ENCODE measurements at regions not wholly inside any gene's neighbourhood (a gene's known extent, or its start where the extent isn't known, plus 50 kb on each side); places are given as distances from the start of the nearest gene placed in this dataset.

GRCh38 chr12:58615047-58615446, 305.3 kb downstream of the LRIG3 start:
- H3K9me3 ChIP-seq (ENCODE audit: control insufficient read depth in 1 of 2, insufficient read depth in 1 of 2, low read length in 2 of 2): peaks cover 0 to 5% of the 10 kb centered on the region in 2 experiments
- no peak for DNase-seq
- no peak overlapping the region for H3K4me3 Mint-ChIP-seq
- H3K9me3 Mint-ChIP-seq: no peaks in the 10 kb centered on the region
- ATAC-seq (ENCODE audit: poor library complexity): no peak
- intact Hi-C loops (cut with DNase I, micrococcal nuclease): no loop called here
- H3K4me3 ChIP-seq (ENCODE audit: low read length): no peak overlapping the region
- no peaks in the 10 kb centered on the region for H3K27me3 ChIP-seq (ENCODE audit: control insufficient read depth in 1 of 2, insufficient read depth in 2 of 2, low read length in 2 of 2)
- ChIA-PET POLR2A (no interaction called here), CTCF (no interaction called here)
- H3K4me1 ChIP-seq (ENCODE audit: insufficient read depth, low read length): no peaks in the 10 kb centered on the region
- no peak overlapping the region for H3K27ac Mint-ChIP-seq
- no peak for TF ChIP-seq CTCF (IDR thresholded peaks at IDR 0.05)
- no peaks in the 10 kb centered on the region for H3K4me1 Mint-ChIP-seq (ENCODE audit: low read depth)
- no peaks in the 10 kb centered on the region for H3K27me3 Mint-ChIP-seq
- H3K36me3 ChIP-seq (ENCODE audit: insufficient read depth, low read length): no peaks in the 10 kb centered on the region
- H3K36me3 Mint-ChIP-seq (ENCODE audit: low read depth): no peaks in the 10 kb centered on the region
- H3K27ac ChIP-seq (ENCODE audit: low read depth in 1 of 2, low read length in 2 of 2): no peak overlapping the region

- Histone ChIP-seq H3K36me3 (ENCODE audit: insufficient read depth, low read length) (no peaks in the 10 kb centered on the region), H3K9me3 (ENCODE audit: control insufficient read depth in 1 of 2, insufficient read depth in 1 of 2, low read length in 2 of 2) (peaks cover 0 to 5% of the 10 kb centered on the region in 2 experiments), H3K27ac (ENCODE audit: low read depth in 1 of 2, low read length in 2 of 2) (no peak overlapping the region), H3K4me3 (ENCODE audit: low read length) (no peak overlapping the region), H3K27me3 (ENCODE audit: control insufficient read depth in 1 of 2, insufficient read depth in 2 of 2, low read length in 2 of 2) (no peaks in the 10 kb centered on the region), H3K4me1 (ENCODE audit: insufficient read depth, low read length) (no peaks in the 10 kb centered on the region)
- H3K27me3 Mint-ChIP-seq: no peaks in the 10 kb centered on the region
- H3K4me3 Mint-ChIP-seq: no peak overlapping the region
- TF ChIP-seq CTCF (IDR thresholded peaks at IDR 0.05): no peak
- no peak overlapping the region for H3K27ac Mint-ChIP-seq
- no peak for DNase-seq
- H3K4me1 Mint-ChIP-seq (ENCODE audit: low read depth): no peaks in the 10 kb centered on the region
- intact Hi-C loops (cut with DNase I, micrococcal nuclease): no loop called here
- no peak for ATAC-seq (ENCODE audit: poor library complexity)
- no peaks in the 10 kb centered on the region for H3K36me3 Mint-ChIP-seq (ENCODE audit: low read depth)
- POLR2A ChIA-PET: no interaction called here
- CTCF ChIA-PET: no interaction called here
- H3K9me3 Mint-ChIP-seq: no peaks in the 10 kb centered on the region
Measured at GRCh38 chr12:58615576-58615975, 304.7 kb downstream of the LRIG3 start.

DNA sequence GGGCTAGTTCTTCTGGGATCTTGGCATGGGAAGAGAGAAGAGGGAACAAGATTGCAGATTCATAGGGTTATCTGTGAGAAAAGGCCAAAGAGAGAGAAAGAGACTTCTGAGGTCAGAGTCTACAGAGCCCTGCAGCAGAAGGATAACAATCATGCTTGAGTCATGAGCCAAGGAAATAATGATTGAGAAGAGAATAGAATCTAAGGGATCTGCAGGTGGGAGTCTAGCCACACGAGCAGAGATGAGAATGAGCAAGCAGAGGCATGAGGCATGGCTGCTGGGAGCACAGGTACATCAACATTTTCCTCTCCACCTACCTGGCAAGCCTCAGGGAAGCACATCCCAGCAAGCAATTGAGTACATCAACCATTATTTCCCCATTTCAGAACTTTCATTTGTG, 303.7 kb downstream of the LRIG3 start:
- H3K9me3 Mint-ChIP-seq: no peaks in the 10 kb centered on the region
- Histone ChIP-seq H3K27ac (ENCODE audit: low read depth in 1 of 2, low read length in 2 of 2) (no peak overlapping the region), H3K27me3 (ENCODE audit: control insufficient read depth in 1 of 2, insufficient read depth in 2 of 2, low read length in 2 of 2) (no peaks in the 10 kb centered on the region), H3K9me3 (ENCODE audit: control insufficient read depth in 1 of 2, insufficient read depth in 1 of 2, low read length in 2 of 2) (peaks cover 0 to 11% of the 10 kb centered on the region in 2 experiments), H3K4me3 (ENCODE audit: low read length) (no peak overlapping the region), H3K36me3 (ENCODE audit: insufficient read depth, low read length) (no peaks in the 10 kb centered on the region), H3K4me1 (ENCODE audit: insufficient read depth, low read length) (no peaks in the 10 kb centered on the region)
- no peaks in the 10 kb centered on the region for H3K36me3 Mint-ChIP-seq (ENCODE audit: low read depth)
- intact Hi-C loops (cut with DNase I, micrococcal nuclease): no loop called here
- ChIA-PET POLR2A (no interaction called here), CTCF (no interaction called here)
- H3K27ac Mint-ChIP-seq: no peak overlapping the region
- no peak overlapping the region for H3K4me3 Mint-ChIP-seq
- no peaks in the 10 kb centered on the region for H3K4me1 Mint-ChIP-seq (ENCODE audit: low read depth)
- ATAC-seq (ENCODE audit: poor library complexity) (no peak), DNase-seq (no peak)
- TF ChIP-seq CTCF (IDR thresholded peaks at IDR 0.05): no peak
- H3K27me3 Mint-ChIP-seq: no peaks in the 10 kb centered on the region
